PC-3 (cell line): ENCODE measurements at regions not wholly inside any gene's neighbourhood (a gene's known extent, or its start where the extent isn't known, plus 50 kb on each side); places are given as distances from the start of the nearest gene placed in this dataset.

Source experiments
- ATAC-seq: fragments of 200-7000 bp; cut with Tn5 transposase; 2 replicates; pipeline ENCODE4 v1.9.1; 2020; ENCODE audit warnings: mild to moderate bottlenecking, moderate library complexity
- BruUV-seq: library from RNA; stranded (reverse); fragments of 400-500 nt; replicated peaks from 2 replicates; lab custom pipeline; 2021; lab: Mats Ljungman, UMichigan
- CTCF ChIA-PET: fragments of 300-600 bp; sonication (Branson Sonifier 250); formaldehyde crosslinking; loops from one replicate; lab custom pipeline; 2022; ENCODE audit warnings: antibody characterized with exemption; lab: Charles Lee
- POLR2A ChIA-PET: fragments of 300-600 bp; sonication (Branson Sonifier 250); formaldehyde crosslinking; loops from one replicate; lab custom pipeline; 2022; ENCODE audit warnings: antibody characterized with exemption; ENCODE audit not compliant: unreplicated experiment; lab: Charles Lee
- DNase-seq: peaks from one replicate; pipeline ENCODE4 v3.0.0-alpha.2; 2015
- H2AFZ ChIP-seq: fragments of 300-600 bp; sonication (generic); 2 replicates; pipeline ENCODE4 v1.6.0; 2016; ENCODE audit warnings: antibody characterized with exemption, low read length
- H3F3A ChIP-seq: fragments of 300-600 bp; sonication (generic); one replicate; pipeline ENCODE4 v1.6.0; 2017; ENCODE audit warnings: antibody characterized with exemption, low read length, control low read depth, mild to moderate bottlenecking; ENCODE audit not compliant: unreplicated experiment
- H3K27ac ChIP-seq: fragments of 300-600 bp; sonication (generic); 2 replicates; pipeline ENCODE4 v1.5.1; 2016; ENCODE audit warnings: mild to moderate bottlenecking, low read length
- H3K27me3 ChIP-seq: fragments of 300-600 bp; sonication (generic); 2 replicates; pipeline ENCODE4 v1.6.1; 2016; ENCODE audit warnings: low read length, mixed read lengths
- H3K36me3 ChIP-seq: fragments of 300-600 bp; sonication (generic); 2 replicates; pipeline ENCODE4 v1.6.1; 2016; ENCODE audit warnings: low read depth, mixed run types, low read length, mixed read lengths
- H3K4me1 ChIP-seq: fragments of 300-600 bp; sonication (generic); 2 replicates; pipeline ENCODE4 v1.5.1; 2016; ENCODE audit warnings: low read length; ENCODE audit not compliant: insufficient read depth
- H3K4me2 ChIP-seq: fragments of 300-600 bp; sonication (generic); 2 replicates; pipeline ENCODE4 v1.6.0; 2016; ENCODE audit warnings: low read length
- H3K4me3 ChIP-seq: fragments of 300-600 bp; sonication (generic); 2 replicates; pipeline ENCODE4 v1.5.1; 2016; ENCODE audit warnings: mild to moderate bottlenecking, low read length, mixed read lengths
- H3K79me2 ChIP-seq: fragments of 300-600 bp; sonication (generic); 2 replicates; pipeline ENCODE4 v1.6.1; 2017; ENCODE audit warnings: low read length, mixed read lengths
- H3K9ac ChIP-seq: fragments of 300-600 bp; sonication (generic); 2 replicates; pipeline ENCODE4 v1.6.0; 2016; ENCODE audit warnings: mild to moderate bottlenecking, low read length
- H3K9me2 ChIP-seq: fragments of 300-600 bp; sonication (generic); replicated peaks from 2 replicates; pipeline ENCODE4 v1.6.1; 2016; ENCODE audit warnings: mixed run types, low read length, mixed read lengths
- H3K9me3 ChIP-seq: fragments of 300-600 bp; sonication (generic); 2 replicates; pipeline ENCODE4 v1.6.1; 2016; ENCODE audit warnings: low read length, mixed read lengths
- H4K20me1 ChIP-seq: fragments of 300-600 bp; sonication (generic); 2 replicates; pipeline ENCODE4 v1.6.1; 2016; ENCODE audit warnings: low read length, mixed read lengths
- EZH2 ChIP-seq: fragments of 300-600 bp; sonication (generic); IDR thresholded peaks from one replicate; pipeline ENCODE4 v1.6.1; 2017; ENCODE audit warnings: antibody characterized with exemption, mild to moderate bottlenecking, low read length; ENCODE audit not compliant: unreplicated experiment
- EZH2phosphoT487 ChIP-seq: fragments of 300-600 bp; sonication (generic); IDR thresholded peaks from 2 replicates; pipeline ENCODE4 v1.6.1; 2018; ENCODE audit warnings: mild to moderate bottlenecking, antibody characterized with exemption, low read length, borderline replicate concordance
- intact Hi-C: fragments of 100-400 bp; cut with micrococcal nuclease; formaldehyde crosslinking; loops from 2 replicates; pipeline ENCODE4 v1.9.0; 2023
- TF ChIP-seq, protein P1 (sequence below): fragments of 300-600 bp; sonication (generic); conservative IDR thresholded peaks from 2 replicates; pipeline ENCODE4 v1.5.1; 2017; ENCODE audit warnings: antibody characterized with exemption, low read depth, mild to moderate bottlenecking, low read length

DNA sequence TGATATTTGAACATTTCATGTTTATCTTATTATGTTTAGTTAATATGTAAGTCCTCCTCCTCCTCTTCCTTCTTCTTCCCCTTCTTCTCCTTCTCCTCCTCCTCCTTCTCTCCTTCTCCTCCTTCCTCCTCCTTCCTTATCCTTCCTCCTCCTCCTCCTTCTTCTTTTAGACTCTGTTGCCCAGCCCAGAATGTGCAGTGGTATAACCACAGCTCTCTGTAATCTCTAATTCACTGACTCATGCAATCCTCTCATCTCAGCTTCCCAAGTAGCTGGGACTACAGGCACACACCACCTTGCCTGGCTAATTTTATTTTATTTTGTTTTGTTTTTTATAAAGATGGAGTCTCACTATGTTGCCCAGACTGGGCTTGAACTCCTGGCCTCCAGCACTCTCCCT is 83.4 kb upstream of the ODAD2 start:
- peaks cover 30% of the 10 kb centered on the region for H3K4me1 ChIP-seq
- no peaks in the 10 kb centered on the region for H3K9me3 ChIP-seq
- H3K4me3 ChIP-seq = no peak overlapping the region
- H3K9me2 ChIP-seq = no peaks in the 10 kb centered on the region
- H3K79me2 ChIP-seq = peaks cover 18% of the 10 kb centered on the region
- no peaks in the 10 kb centered on the region for H3K36me3 ChIP-seq
- BruUV-seq = no TSS peak
- DNase-seq (no peak), ATAC-seq (no peak)
- no peak overlapping the region for H2AFZ ChIP-seq
- TF ChIP-seq, protein P1, sequence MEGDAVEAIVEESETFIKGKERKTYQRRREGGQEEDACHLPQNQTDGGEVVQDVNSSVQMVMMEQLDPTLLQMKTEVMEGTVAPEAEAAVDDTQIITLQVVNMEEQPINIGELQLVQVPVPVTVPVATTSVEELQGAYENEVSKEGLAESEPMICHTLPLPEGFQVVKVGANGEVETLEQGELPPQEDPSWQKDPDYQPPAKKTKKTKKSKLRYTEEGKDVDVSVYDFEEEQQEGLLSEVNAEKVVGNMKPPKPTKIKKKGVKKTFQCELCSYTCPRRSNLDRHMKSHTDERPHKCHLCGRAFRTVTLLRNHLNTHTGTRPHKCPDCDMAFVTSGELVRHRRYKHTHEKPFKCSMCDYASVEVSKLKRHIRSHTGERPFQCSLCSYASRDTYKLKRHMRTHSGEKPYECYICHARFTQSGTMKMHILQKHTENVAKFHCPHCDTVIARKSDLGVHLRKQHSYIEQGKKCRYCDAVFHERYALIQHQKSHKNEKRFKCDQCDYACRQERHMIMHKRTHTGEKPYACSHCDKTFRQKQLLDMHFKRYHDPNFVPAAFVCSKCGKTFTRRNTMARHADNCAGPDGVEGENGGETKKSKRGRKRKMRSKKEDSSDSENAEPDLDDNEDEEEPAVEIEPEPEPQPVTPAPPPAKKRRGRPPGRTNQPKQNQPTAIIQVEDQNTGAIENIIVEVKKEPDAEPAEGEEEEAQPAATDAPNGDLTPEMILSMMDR = no peak
- TF ChIP-seq EZH2 (no peak), EZH2phosphoT487 (no peak)
- no peak overlapping the region for H3K27ac ChIP-seq
- no peaks in the 10 kb centered on the region for H4K20me1 ChIP-seq
- H3K4me2 ChIP-seq = no peak overlapping the region
- intact Hi-C loops = no loop called here
- no peak overlapping the region for H3K9ac ChIP-seq
- H3F3A ChIP-seq = peaks cover 11% of the 10 kb centered on the region
- ChIA-PET CTCF (no interaction called here), POLR2A (no interaction called here)
- H3K27me3 ChIP-seq = no peaks in the 10 kb centered on the region

DNA sequence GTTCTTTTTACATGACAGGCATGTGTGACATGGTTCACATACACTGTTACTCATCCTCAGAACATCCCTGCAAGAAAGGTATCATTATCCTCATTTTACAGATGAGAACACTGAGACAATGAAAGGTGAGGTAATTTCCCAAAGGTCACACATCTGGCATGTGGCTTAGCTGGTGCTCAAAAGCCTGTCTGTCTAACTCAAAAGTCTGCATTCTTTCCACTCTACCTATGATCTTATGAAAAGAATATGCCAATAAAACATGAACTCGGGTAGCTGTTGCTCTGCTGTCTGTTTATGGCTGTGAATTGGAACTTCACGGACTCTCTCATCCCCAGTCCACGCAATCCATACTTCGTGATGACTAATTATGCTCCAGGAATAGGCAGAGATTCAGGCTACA is 79.0 kb upstream of the ODAD2 start:
- no peaks in the 10 kb centered on the region; the same call in 1 of the 2 replicates for H3K36me3 ChIP-seq
- H3K4me3 ChIP-seq = peak overlapping the region; percentile 39; the same call in 1 of the 2 replicates
- no peaks in the 10 kb centered on the region for H4K20me1 ChIP-seq
- no peak for TF ChIP-seq EZH2phosphoT487
- TF ChIP-seq, protein P1 = no peak
- no peak for TF ChIP-seq EZH2
- ChIA-PET CTCF (no interaction called here), POLR2A (interaction anchor here (0.7 kb wide), 1 partner anchor 123 kb away, joined by 4 read pairs; no protein-coding TSS in a partner anchor)
- no TSS peak for BruUV-seq
- intact Hi-C loops = no loop called here
- peak overlapping the region; percentile 69 for H3K27ac ChIP-seq
- H3K9me3 ChIP-seq = no peaks in the 10 kb centered on the region
- H3K4me2 ChIP-seq = peak overlapping the region; percentile 63
- H2AFZ ChIP-seq = no peak overlapping the region; the same call in 1 of the 2 replicates
- H3K9ac ChIP-seq = 0 out of 2 replicates have a peak overlapping the region, but pooled peaks have one; percentile 1
- H3F3A ChIP-seq = peaks cover 12% of the 10 kb centered on the region
- ATAC-seq (peak; percentile 81), DNase-seq (peak; percentile 73)
- no peaks in the 10 kb centered on the region for H3K27me3 ChIP-seq
- no peaks in the 10 kb centered on the region for H3K9me2 ChIP-seq
- peaks cover 18% of the 10 kb centered on the region for H3K79me2 ChIP-seq
- H3K4me1 ChIP-seq = peaks cover 33% of the 10 kb centered on the region

DNA sequence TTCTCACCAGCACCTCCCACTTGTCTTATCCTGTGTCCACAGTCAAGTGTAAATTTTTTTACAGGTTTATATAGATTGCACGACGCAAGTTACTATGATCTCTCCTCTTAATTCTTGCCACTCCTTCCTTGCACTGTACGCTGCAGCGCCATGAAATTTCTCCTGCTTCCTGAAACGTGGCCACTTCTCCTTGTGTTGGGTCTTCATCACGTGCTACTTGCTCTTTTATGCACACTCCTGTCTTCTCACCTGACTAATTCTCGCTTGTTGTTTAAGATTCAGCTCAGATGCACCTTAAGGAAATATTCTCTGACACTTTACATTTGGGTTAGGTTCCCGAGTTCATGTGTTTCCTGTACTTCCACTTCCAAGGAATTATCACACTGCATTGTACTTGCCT is 76.5 kb upstream of the ODAD2 start:
- H3K27ac ChIP-seq = no peak overlapping the region
- H3K9me2 ChIP-seq = no peaks in the 10 kb centered on the region
- CTCF ChIA-PET = no interaction called here
- no peak for DNase-seq
- no peak overlapping the region for H3K4me2 ChIP-seq
- no peak overlapping the region for H3K4me3 ChIP-seq
- H2AFZ ChIP-seq = no peak overlapping the region
- peaks cover 12% of the 10 kb centered on the region for H3F3A ChIP-seq
- H4K20me1 ChIP-seq = no peaks in the 10 kb centered on the region
- H3K9ac ChIP-seq = no peak overlapping the region
- no TSS peak for BruUV-seq
- H3K36me3 ChIP-seq = no peaks in the 10 kb centered on the region; the same call in 1 of the 2 replicates
- no peaks in the 10 kb centered on the region for H3K27me3 ChIP-seq
- H3K4me1 ChIP-seq = peaks cover 36% of the 10 kb centered on the region
- no peak for ATAC-seq
- no peaks in the 10 kb centered on the region for H3K9me3 ChIP-seq
- POLR2A ChIA-PET = no interaction called here
- intact Hi-C loops = no loop called here
- H3K79me2 ChIP-seq = peaks cover 9% of the 10 kb centered on the region
- TF ChIP-seq EZH2 (no peak), EZH2phosphoT487 (no peak)
- TF ChIP-seq, protein P1 = no peak
